ENCODE measurements at regions not wholly inside any gene's neighbourhood (a gene's known extent, or its start where the extent isn't known, plus 50 kb on each side); places are given as distances from the start of the nearest gene placed in this dataset.
A peak's percentile ranks its signal among the peaks of the same experiment; 100 is the strongest.

- peak in 1 of 2 experiments; percentile 1 for DNase-seq
- Histone ChIP-seq H3K4me3 (no peak overlapping the region), H3K79me2 (ENCODE audit: low read depth) (no peaks in the 10 kb centered on the region), H3K9me2 (ENCODE audit: insufficient read depth) (no peaks in the 10 kb centered on the region), H3K4me1 (replicated peaks; ENCODE audit: insufficient read depth) (no peaks in the 10 kb centered on the region), H3K27ac (no peak overlapping the region), H3F3A (ENCODE audit: insufficient read depth, low read depth) (no peaks in the 10 kb centered on the region), H3K4me2 (no peak overlapping the region), H3K9me3 (ENCODE audit: insufficient read depth, low read depth) (no peaks in the 10 kb centered on the region), H2AFZ (no peak overlapping the region), H3K36me3 (ENCODE audit: low read depth) (no peaks in the 10 kb centered on the region), H3K27me3 (ENCODE audit: insufficient read depth, low read depth) (peaks cover 40% of the 10 kb centered on the region; the same call in 1 of the 2 replicates), H4K20me1 (ENCODE audit: insufficient read depth) (no peaks in the 10 kb centered on the region)
- CTCF ChIA-PET, result interaction anchor here (0.6 kb wide), 2 partner anchors 45 to 307 kb away, joined by 3 read pairs; no protein-coding TSS in a partner anchor
- intact Hi-C loops (cut with micrococcal nuclease; ENCODE audit: unreplicated experiment), result no loop called here
- BruUV-seq (replicated peaks), result no TSS peak
- POLR2A ChIA-PET (ENCODE audit: unreplicated experiment), result no interaction called here
- TF ChIP-seq EZH2 (IDR thresholded peaks at IDR 0.05; ENCODE audit: low read depth), result no peak
- TF ChIP-seq CTCF (conservative IDR thresholded peaks at IDR 0.05), result no peak; the same call in 1 of the 2 replicates
These were observed 76.0 kb downstream of the CHD9NB start for GRCh38 chr16:52976539-52977167.

GRCh38 chr16:52967744-52968143 lies 85.0 kb downstream of the CHD9NB start:
- ChIA-PET CTCF (no interaction called here), POLR2A (ENCODE audit: unreplicated experiment) (interaction anchor here (0.6 kb wide), 1 partner anchor 53 kb away, joined by 5 read pairs; no protein-coding TSS in a partner anchor)
- no peaks in the 10 kb centered on the region for H3K36me3 ChIP-seq (ENCODE audit: low read depth)
- TF ChIP-seq EZH2 (IDR thresholded peaks at IDR 0.05; ENCODE audit: low read depth) (no peak), CTCF (conservative IDR thresholded peaks at IDR 0.05) (no peak)
- intact Hi-C loops (cut with micrococcal nuclease; ENCODE audit: unreplicated experiment), result no loop called here
- no peak overlapping the region for H2AFZ ChIP-seq
- peaks cover 17% of the 10 kb centered on the region; the same call in 1 of the 2 replicates for H3K27me3 ChIP-seq (ENCODE audit: insufficient read depth, low read depth)
- H3K4me1 ChIP-seq (replicated peaks; ENCODE audit: insufficient read depth), result no peaks in the 10 kb centered on the region
- no peak overlapping the region for H3K4me2 ChIP-seq
- H3K79me2 ChIP-seq (ENCODE audit: low read depth), result no peaks in the 10 kb centered on the region
- no peak for DNase-seq
- H3K9me3 ChIP-seq (ENCODE audit: insufficient read depth, low read depth), result no peaks in the 10 kb centered on the region
- H3K27ac ChIP-seq, result no peak overlapping the region
- no peaks in the 10 kb centered on the region for H4K20me1 ChIP-seq (ENCODE audit: insufficient read depth)
- no peaks in the 10 kb centered on the region for H3K9me2 ChIP-seq (ENCODE audit: insufficient read depth)
- no peak overlapping the region for H3K4me3 ChIP-seq
- BruUV-seq (replicated peaks), result no TSS peak
- no peaks in the 10 kb centered on the region for H3F3A ChIP-seq (ENCODE audit: insufficient read depth, low read depth)

- Histone ChIP-seq H3K4me1 (replicated peaks; ENCODE audit: insufficient read depth) (no peaks in the 10 kb centered on the region), H3K36me3 (ENCODE audit: low read depth) (no peaks in the 10 kb centered on the region), H2AFZ (no peak overlapping the region), H3K4me2 (no peak overlapping the region), H3K27me3 (ENCODE audit: insufficient read depth, low read depth) (0 out of 2 replicates have a peak, but pooled peaks cover 15% of the 10 kb centered on the region), H3K27ac (no peak overlapping the region), H4K20me1 (ENCODE audit: insufficient read depth) (no peaks in the 10 kb centered on the region), H3K9me3 (ENCODE audit: insufficient read depth, low read depth) (no peaks in the 10 kb centered on the region), H3K4me3 (no peak overlapping the region), H3K9me2 (ENCODE audit: insufficient read depth) (no peaks in the 10 kb centered on the region), H3K79me2 (ENCODE audit: low read depth) (no peaks in the 10 kb centered on the region), H3F3A (ENCODE audit: insufficient read depth, low read depth) (no peaks in the 10 kb centered on the region)
- ChIA-PET POLR2A (ENCODE audit: unreplicated experiment) (no interaction called here), CTCF (no interaction called here)
- DNase-seq, result no peak
- BruUV-seq (replicated peaks), result no TSS peak
- intact Hi-C loops (cut with micrococcal nuclease; ENCODE audit: unreplicated experiment), result no loop called here
- TF ChIP-seq EZH2 (IDR thresholded peaks at IDR 0.05; ENCODE audit: low read depth) (no peak), CTCF (conservative IDR thresholded peaks at IDR 0.05) (no peak)
These were observed 88.4 kb downstream of the CHD9NB start for GRCh38 chr16:52964290-52964689.

All from PC-9 (cell line).